ENCODE measurements at regions not wholly inside any gene's neighbourhood (a gene's known extent, or its start where the extent isn't known, plus 50 kb on each side); places are given as distances from the start of the nearest gene placed in this dataset.

DNA sequence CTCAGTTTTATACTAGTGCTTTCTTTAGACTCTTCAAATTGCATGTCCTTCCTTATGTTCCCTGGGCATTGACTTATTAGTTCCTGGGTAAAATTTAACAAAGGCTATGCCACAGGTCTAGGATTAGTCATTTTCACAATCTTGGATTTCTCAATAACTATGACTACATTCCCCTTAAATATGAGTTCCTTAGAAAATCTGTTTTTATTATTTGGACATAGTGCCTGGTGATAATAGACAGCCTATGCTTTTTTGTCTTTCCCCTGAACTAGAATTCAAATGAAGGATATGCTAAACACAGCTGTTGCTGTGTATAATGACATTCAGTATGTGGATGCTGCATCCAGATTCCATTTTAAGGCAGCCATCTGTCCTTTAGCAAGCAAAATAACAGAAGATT, 1252.8 kb upstream of the GJE1 start:
- intact Hi-C loops (cut with DNase I): no loop called here
- H3K36me3 ChIP-seq: no peaks in the 10 kb centered on the region
- H3K27me3 ChIP-seq (replicated peaks; ENCODE audit: insufficient read depth): no peaks in the 10 kb centered on the region
- H3K27ac ChIP-seq: no peak overlapping the region
- H3K9me3 ChIP-seq: no peaks in the 10 kb centered on the region
- no peak overlapping the region for H3K4me3 ChIP-seq
- H3K4me1 ChIP-seq (replicated peaks): no peaks in the 10 kb centered on the region
- no peak for DNase-seq (ENCODE audit: low spot score)
- no peak for TF ChIP-seq POLR2AphosphoS5 (IDR thresholded peaks at IDR 0.05)

DNA sequence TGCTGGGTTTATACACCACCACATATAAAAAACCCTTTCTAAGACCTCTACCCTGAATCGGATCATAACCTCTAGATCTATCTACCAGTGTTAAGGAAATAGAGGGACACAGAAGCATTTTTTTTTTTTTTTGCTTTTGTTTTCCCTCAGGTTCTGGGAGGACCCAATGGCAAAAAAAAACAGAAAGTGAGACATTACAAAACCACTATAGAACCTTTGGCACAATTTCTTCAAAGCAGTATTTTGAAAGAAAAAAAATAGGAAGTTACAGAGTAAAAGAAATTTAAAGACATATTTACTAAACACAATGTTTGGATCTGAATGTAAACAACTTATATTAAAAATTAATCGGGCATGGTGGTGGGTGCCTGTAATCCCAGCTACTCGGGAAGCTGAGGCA, 1258.7 kb upstream of the GJE1 start:
- intact Hi-C loops (cut with DNase I): no loop called here
- Histone ChIP-seq H3K36me3 (no peaks in the 10 kb centered on the region), H3K4me1 (replicated peaks) (no peaks in the 10 kb centered on the region), H3K9me3 (no peaks in the 10 kb centered on the region), H3K4me3 (no peak overlapping the region), H3K27me3 (replicated peaks; ENCODE audit: insufficient read depth) (no peaks in the 10 kb centered on the region), H3K27ac (no peak overlapping the region)
- no peak for DNase-seq (ENCODE audit: low spot score)
- TF ChIP-seq POLR2AphosphoS5 (IDR thresholded peaks at IDR 0.05) (no peak), POLR2A (IDR thresholded peaks at IDR 0.05) (no peak)
- TF ChIP-seq, protein P1, sequence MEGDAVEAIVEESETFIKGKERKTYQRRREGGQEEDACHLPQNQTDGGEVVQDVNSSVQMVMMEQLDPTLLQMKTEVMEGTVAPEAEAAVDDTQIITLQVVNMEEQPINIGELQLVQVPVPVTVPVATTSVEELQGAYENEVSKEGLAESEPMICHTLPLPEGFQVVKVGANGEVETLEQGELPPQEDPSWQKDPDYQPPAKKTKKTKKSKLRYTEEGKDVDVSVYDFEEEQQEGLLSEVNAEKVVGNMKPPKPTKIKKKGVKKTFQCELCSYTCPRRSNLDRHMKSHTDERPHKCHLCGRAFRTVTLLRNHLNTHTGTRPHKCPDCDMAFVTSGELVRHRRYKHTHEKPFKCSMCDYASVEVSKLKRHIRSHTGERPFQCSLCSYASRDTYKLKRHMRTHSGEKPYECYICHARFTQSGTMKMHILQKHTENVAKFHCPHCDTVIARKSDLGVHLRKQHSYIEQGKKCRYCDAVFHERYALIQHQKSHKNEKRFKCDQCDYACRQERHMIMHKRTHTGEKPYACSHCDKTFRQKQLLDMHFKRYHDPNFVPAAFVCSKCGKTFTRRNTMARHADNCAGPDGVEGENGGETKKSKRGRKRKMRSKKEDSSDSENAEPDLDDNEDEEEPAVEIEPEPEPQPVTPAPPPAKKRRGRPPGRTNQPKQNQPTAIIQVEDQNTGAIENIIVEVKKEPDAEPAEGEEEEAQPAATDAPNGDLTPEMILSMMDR (IDR thresholded peaks at IDR 0.05): no peak
- WGBS: 94% methylated on average over 3 of the region's 3 CpGs

DNA sequence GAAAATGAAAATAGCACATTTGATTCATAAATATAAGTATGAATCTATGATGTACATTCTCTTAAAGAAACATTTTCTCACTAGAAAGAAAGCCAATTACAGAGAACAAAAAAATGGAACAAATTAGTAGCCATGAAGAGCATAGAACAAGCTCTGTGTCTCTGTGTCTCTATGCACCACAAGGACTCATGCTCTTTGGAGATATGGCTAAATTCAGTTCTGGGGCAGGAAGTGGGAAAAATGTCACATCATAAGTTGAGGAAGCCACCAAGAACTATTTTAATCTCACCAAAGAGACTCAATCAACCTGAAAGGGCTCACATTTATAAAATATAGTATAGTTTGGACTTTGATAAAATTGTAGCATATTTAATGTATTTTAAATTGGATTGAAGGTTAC, 1259.8 kb upstream of the GJE1 start:
- no peak for DNase-seq (ENCODE audit: low spot score)

DNA sequence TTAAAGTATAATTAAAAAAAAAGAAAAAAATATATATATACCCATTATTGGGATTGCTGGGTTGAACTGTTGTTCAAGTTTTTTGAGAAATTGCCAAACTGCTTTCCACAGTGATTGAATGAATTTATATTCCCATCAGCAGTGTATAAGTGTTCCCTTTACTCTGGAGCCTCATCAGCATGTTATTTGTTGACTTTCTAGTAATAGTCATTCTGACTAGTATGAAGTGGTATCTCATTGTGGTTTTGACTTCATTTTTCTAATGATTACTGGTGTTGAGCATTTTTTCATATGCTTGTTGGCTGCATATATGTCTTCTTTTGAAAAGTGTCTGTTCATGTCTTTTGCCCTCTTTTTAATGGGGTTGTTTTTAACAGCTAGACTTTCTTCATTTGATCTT, 1260.8 kb upstream of the GJE1 start:
- DNase-seq (ENCODE audit: low spot score): no peak
- no peaks in the 10 kb centered on the region for H3K9me3 ChIP-seq
- intact Hi-C loops (cut with DNase I): no loop called here
- no peak overlapping the region for H3K4me3 ChIP-seq
- TF ChIP-seq POLR2A (IDR thresholded peaks at IDR 0.05) (no peak), POLR2AphosphoS5 (IDR thresholded peaks at IDR 0.05) (no peak)
- TF ChIP-seq, protein P1 (IDR thresholded peaks at IDR 0.05): no peak
- H3K27ac ChIP-seq: no peak overlapping the region
- H3K36me3 ChIP-seq: no peaks in the 10 kb centered on the region
- no peaks in the 10 kb centered on the region for H3K4me1 ChIP-seq (replicated peaks)
- H3K27me3 ChIP-seq (replicated peaks; ENCODE audit: insufficient read depth): no peaks in the 10 kb centered on the region

More for the DNA sequence above, 1259.8 kb upstream of the GJE1 start:
- Histone ChIP-seq H3K4me3 (no peak overlapping the region), H3K9me3 (no peaks in the 10 kb centered on the region), H3K4me1 (replicated peaks) (no peaks in the 10 kb centered on the region), H3K27ac (no peak overlapping the region), H3K36me3 (no peaks in the 10 kb centered on the region), H3K27me3 (replicated peaks; ENCODE audit: insufficient read depth) (no peaks in the 10 kb centered on the region)
- intact Hi-C loops (cut with DNase I): no loop called here
- TF ChIP-seq POLR2A (IDR thresholded peaks at IDR 0.05): no peak
- no peak for TF ChIP-seq POLR2AphosphoS5 (IDR thresholded peaks at IDR 0.05)
- TF ChIP-seq, protein P1 (IDR thresholded peaks at IDR 0.05): no peak

DNA sequence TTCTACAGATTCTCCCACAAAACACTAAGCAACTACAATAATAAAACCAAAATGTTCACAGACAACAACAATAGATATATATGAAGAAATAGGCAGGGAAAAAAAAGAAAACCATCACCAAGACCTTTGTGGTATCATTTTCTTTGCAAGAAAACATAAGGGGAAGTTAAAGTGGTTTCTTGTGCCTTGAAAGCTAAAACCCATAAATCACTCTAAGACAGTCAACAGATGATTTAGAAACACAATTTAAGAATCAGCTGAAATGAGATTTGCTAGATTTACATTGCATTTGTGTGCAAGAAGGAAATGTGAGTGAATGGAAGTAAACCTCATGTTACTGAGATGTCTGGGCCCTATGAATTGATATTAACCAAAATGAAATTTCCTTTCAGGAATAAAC, 1265.4 kb upstream of the GJE1 start:
- Histone ChIP-seq H3K36me3 (no peaks in the 10 kb centered on the region), H3K4me3 (no peak overlapping the region), H3K27me3 (replicated peaks; ENCODE audit: insufficient read depth) (no peaks in the 10 kb centered on the region), H3K9me3 (no peaks in the 10 kb centered on the region), H3K27ac (no peak overlapping the region), H3K4me1 (replicated peaks) (no peaks in the 10 kb centered on the region)
- no peak for DNase-seq (ENCODE audit: low spot score)
- intact Hi-C loops (cut with DNase I): no loop called here
- TF ChIP-seq, protein P1 (IDR thresholded peaks at IDR 0.05): no peak
- TF ChIP-seq POLR2A (IDR thresholded peaks at IDR 0.05) (no peak), POLR2AphosphoS5 (IDR thresholded peaks at IDR 0.05) (no peak)
